ENCODE measurements at regions not wholly inside any gene's neighbourhood (a gene's known extent, or its start where the extent isn't known, plus 50 kb on each side); places are given as distances from the start of the nearest gene placed in this dataset.

DNA sequence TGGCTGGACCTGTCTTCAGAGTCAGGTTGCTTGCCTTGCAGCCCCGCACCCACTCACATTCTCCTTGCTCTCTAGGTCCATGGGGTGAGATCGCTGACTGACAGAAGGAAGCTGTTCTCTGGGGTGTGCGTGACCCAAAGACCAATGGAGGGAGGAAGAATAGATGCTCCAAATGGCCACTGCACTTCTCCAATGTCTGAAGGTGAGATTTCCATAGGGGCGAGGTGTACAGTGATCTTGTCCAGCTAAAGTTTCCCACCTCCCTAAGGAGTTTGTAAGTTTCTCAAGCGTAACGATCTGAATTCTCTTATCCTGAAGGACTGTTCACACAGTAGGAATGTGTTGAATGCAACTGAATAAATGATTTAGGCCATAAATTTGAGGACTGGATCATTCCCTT, 211.9 kb upstream of the IRF2BP2 start:
- TF ChIP-seq POLR2AphosphoS5 (IDR thresholded peaks at IDR 0.05) (no peak), POLR2A (IDR thresholded peaks at IDR 0.05) (no peak)
- TF ChIP-seq, protein P1, sequence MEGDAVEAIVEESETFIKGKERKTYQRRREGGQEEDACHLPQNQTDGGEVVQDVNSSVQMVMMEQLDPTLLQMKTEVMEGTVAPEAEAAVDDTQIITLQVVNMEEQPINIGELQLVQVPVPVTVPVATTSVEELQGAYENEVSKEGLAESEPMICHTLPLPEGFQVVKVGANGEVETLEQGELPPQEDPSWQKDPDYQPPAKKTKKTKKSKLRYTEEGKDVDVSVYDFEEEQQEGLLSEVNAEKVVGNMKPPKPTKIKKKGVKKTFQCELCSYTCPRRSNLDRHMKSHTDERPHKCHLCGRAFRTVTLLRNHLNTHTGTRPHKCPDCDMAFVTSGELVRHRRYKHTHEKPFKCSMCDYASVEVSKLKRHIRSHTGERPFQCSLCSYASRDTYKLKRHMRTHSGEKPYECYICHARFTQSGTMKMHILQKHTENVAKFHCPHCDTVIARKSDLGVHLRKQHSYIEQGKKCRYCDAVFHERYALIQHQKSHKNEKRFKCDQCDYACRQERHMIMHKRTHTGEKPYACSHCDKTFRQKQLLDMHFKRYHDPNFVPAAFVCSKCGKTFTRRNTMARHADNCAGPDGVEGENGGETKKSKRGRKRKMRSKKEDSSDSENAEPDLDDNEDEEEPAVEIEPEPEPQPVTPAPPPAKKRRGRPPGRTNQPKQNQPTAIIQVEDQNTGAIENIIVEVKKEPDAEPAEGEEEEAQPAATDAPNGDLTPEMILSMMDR (IDR thresholded peaks at IDR 0.05): no peak
